Right renal cortex interstitium (tissue), 3 donors: ENCODE measurements at regions not wholly inside any gene's neighbourhood (a gene's known extent, or its start where the extent isn't known, plus 50 kb on each side); places are given as distances from the start of the nearest gene placed in this dataset.
A peak's percentile ranks its signal among the peaks of the same experiment; 100 is the strongest.

Experiments used
- DNase-seq, 3 donors: peaks; one replicate each; pipeline ENCODE4 v3.0.0-alpha.2; 2013; ENCODE audit warnings: low read depth in 3 of 3, low spot score in 2 of 3

DNA sequence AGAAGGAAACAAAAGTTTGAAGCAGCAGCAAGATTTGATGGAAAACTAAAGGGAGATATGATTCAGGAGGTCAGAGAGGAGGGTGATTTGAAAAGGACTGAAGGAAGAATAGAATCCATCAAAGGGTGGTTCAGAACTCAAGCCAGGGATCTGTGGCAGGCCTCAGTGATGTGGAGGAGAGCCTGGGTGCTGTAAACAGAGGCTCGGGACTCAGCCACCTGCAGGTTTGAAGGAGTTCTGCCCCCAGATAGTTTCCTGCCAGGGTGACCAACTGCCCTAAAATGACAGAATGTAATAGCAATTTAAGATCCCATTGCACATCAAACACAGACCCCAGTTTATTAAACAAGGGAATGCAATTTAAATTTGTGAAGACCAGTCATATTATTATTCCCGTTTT lies 204.0 kb upstream of the FAT1 start:
- no peak for DNase-seq

- DNase-seq: no peak
Observed at GRCh38 chr4:186930024-186930423, 206.4 kb upstream of the FAT1 start.

DNA sequence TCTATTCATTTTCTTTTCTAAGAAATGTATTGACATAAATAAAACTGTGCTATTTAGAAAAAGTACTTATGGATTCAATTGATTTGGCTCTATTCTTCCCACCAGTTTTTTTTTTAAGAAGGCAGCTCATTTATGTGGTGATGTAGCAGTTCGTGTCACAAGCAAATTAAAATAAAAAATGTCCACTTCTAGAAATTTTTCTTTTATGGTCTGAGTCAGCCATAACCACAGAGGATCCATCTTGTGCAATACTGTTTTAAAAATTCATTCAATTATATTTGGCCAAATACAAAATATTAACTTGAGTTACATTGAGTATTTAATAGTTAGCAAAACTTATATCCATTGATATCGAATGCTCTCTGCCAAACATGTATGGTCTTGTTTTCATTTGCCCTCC lies 207.9 kb upstream of the FAT1 start:
- no peak for DNase-seq

GRCh38 chr4:186932196-186932595 lies 208.5 kb upstream of the FAT1 start:
- DNase-seq: no peak

DNA sequence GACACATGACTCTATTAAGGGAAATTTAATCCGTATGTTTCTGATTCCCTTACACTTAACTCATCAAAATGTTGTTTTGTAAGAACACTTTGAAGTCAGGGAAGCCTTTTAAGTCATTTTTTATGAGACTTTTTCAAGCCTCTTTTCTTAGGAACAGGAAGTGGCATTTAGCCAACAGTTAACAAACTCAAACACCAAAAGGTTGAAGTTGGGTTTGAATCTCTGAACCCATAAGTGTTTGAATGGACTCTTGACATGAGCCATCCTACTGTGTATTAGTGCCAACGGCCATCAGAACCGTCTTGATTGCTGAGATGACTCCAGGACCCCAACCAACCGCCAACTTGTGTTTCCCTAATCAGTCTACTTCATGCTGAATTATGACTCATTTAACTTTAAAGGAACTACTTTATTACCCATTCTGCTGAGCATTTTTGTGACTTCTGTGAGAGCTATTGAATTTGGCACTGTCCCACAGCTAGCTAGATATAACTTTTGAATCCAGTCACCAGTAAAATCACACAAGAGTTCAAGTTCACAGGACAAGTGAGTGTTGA lies 209.1 kb upstream of the FAT1 start:
- peak; percentile 58 to 78 (median 67) for DNase-seq

DNA sequence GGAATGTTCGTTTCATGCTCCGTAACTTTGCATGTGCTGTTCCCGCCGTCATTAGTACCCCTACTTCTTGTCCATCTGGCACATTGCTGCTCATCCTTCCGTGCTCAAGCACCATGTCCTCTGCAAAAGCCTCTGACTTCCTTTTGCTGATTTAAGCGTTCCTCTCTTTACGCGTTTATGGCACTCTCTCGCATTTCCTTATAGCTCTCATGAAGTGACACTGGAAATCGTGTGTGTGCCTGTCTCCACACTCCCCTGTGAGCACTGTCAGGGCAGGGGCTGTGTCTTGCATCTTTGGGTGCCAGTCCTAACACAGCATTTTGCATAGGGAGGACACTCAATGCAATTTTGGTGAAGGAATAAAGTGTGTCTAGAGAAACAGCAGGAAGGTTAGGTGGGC lies 210.6 kb upstream of the FAT1 start:
- DNase-seq: no peak

GRCh38 chr4:186934841-186935443 lies 211.3 kb upstream of the FAT1 start:
- DNase-seq: no peak

- DNase-seq: no peak
Observed at GRCh38 chr4:186935901-186936300, 212.2 kb upstream of the FAT1 start.

- DNase-seq: no peak
Observed at GRCh38 chr4:186936496-186937375, 213.1 kb upstream of the FAT1 start.

GRCh38 chr4:186939226-186939625 lies 215.6 kb upstream of the FAT1 start:
- no peak for DNase-seq

GRCh38 chr4:186939766-186940165 lies 216.1 kb upstream of the FAT1 start:
- DNase-seq: no peak

DNA sequence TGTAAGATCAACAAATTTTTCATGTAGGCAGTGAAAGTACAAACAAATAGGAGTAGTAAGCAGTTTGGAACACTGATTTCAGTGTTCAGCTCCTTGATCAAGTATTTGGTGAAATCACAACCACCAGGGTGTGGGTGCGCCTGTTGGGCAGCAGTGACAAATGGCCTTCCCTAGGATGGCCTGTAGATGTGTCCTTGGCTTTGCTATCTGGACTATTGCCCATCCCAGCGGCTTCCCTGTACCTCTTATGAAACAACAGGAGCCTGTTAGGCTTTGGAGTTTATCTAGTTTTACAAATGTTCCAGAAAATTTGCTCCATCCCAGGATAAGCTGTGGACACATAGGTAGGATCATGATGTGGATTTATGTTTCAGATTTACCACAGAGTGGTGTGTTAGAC lies 216.8 kb upstream of the FAT1 start:
- DNase-seq: no peak

GRCh38 chr4:186942758-186943377 lies 219.2 kb upstream of the FAT1 start:
- DNase-seq: peak in 1 of 3 donors; percentile 51

- no peak for DNase-seq
Observed at GRCh38 chr4:186943411-186943810, 219.8 kb upstream of the FAT1 start.

GRCh38 chr4:186946136-186946535 lies 222.5 kb upstream of the FAT1 start:
- no peak for DNase-seq

GRCh38 chr4:186946682-186947294 lies 223.1 kb upstream of the FAT1 start:
- no peak for DNase-seq

DNA sequence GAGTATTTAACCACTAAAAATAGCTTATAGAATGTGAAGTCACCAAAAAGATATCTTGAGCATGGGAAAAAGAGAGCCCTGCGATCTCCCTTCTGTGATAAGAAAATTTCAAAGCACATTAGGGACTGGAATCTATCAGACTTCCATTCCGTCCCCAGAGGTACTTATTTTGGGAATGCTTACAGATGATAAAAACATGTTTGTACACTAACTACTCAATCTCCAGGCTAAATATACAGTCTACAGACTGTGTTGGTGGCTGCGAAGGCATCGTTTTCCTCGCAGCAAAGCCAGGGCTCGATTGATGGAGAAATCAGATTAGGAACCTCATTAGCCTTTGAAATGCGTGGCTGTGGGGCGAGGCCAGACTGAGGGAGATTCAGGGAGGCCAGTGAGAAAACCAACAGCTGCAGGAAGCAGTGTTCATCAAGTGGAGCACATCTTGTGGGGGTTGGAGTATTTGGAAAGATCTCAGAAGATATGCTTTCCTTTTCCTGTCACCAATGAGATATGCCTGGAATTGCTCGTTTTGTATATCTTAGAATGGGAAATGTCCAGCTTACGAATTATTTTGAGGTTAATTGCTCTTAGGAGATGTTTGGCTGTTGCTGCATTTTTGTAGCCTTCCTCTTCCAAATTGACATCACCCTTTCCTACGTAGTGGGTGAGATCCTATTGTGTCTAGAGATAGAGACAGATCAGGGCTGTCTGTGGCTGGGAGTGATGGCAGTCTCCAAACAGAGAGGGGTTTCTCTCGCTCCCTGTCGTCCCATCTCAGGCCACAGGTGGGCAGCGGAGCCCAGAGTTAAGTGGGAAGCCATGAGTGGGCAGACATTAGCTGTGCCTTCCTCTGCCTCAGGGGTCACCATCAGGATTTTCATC lies 224.9 kb upstream of the FAT1 start:
- DNase-seq: no peak

- no peak for DNase-seq
Observed at GRCh38 chr4:186949847-186950246, 226.2 kb upstream of the FAT1 start.

DNA sequence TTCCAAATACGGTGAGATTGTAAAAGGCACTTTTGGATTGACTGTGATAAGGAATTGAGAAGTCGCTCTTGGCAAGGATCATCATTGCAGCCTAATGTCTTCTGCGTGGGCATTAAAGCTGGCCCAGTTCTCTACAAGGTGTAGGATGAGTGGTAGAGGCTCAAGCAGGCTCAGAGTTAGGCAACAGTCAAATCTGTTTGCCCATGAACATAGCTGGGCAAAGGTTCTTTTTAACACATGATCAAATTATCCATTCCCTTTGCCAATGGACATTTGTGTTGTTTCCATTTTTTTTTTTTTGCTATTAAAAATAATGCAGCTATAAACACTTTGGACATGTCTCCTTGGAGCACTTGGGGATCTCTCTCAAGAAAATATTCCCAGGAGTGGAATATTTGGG lies 229.1 kb upstream of the FAT1 start:
- no peak for DNase-seq

DNA sequence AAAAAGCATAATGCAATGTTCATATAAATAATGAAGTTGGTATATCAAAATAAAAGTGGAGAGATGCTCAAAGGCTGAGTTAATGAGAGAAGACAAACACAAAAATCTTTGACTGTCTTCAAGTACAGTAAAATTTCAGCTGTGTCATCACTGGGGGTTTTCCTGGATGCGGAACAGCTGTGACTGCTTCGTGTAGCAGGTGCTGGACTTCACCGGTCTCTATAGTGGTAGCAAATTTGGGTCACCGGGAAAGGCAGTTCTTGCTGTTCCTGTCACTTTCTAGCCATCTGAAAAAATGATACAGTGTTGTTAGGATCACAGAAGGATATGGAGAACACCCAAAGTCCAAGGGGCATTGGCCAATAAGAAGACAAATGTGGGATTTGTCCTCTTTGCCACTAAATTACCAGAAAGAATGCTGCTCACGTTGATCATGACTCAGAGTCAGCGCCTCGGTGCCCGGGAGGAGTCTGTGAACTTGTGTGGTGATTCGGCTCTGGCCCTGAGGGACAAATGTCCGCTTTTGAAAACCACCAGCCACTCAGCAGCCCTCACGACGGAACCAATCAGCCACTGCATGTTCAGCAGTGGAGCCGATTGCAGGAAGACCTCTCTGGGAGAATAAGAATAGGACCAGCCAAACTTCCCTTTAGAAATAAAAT lies 230.1 kb upstream of the FAT1 start:
- DNase-seq: no peak
